CD4-positive, alpha-beta memory T cell (primary cell): ENCODE measurements at regions not wholly inside any gene's neighbourhood (a gene's known extent, or its start where the extent isn't known, plus 50 kb on each side); places are given as distances from the start of the nearest gene placed in this dataset.
A peak's percentile ranks its signal among the peaks of the same experiment; 100 is the strongest.

Source experiments
- CTCF ChIA-PET: fragments of 350-600 bp; sonication (Branson Sonifier 250); formaldehyde crosslinking; loops from one replicate; lab custom pipeline; 2021; ENCODE audit warnings: inconsistent platforms; ENCODE audit not compliant: partially characterized antibody; lab: Charles Lee
- POLR2A ChIA-PET: fragments of 350-600 bp; sonication (Branson Sonifier 250); formaldehyde crosslinking; loops from one replicate; lab custom pipeline; 2021; ENCODE audit not compliant: partially characterized antibody; lab: Charles Lee
- DNase-seq, 5 donors: peaks; one replicate each; pipeline versions ENCODE4 v3.0.0 to v3.0.0-alpha.2; 2020 to 2022; ENCODE audit warnings: mixed read lengths in 1 of 5
- H3K27ac ChIP-seq: one replicate; pipeline ENCODE4 v1.7.0; 2013; ENCODE audit warnings: low read depth, low read length
- H3K27me3 ChIP-seq: 2 replicates; pipeline ENCODE4 v1.7.0; 2013; ENCODE audit warnings: mild to moderate bottlenecking, low read length, moderate library complexity; ENCODE audit not compliant: insufficient read depth
- H3K36me3 ChIP-seq: 2 replicates; pipeline ENCODE4 v1.7.0; 2013; ENCODE audit warnings: mild to moderate bottlenecking, low read length, moderate library complexity; ENCODE audit not compliant: insufficient read depth
- H3K4me1 ChIP-seq: 2 replicates; pipeline ENCODE4 v1.7.0; 2013; ENCODE audit warnings: mild to moderate bottlenecking, low read length, moderate library complexity; ENCODE audit not compliant: insufficient read depth
- H3K4me3 ChIP-seq, 2 donors: one replicate each; pipeline ENCODE4 v1.7.0; 2013; ENCODE audit warnings: low read length in 2 of 2, mild to moderate bottlenecking in 1 of 2
- H3K9me3 ChIP-seq, 2 donors: one replicate each; pipeline ENCODE4 v1.7.0; 2013; ENCODE audit warnings: low read length in 2 of 2, control low read depth in 1 of 2; ENCODE audit not compliant: control insufficient read depth in 1 of 2
- H3K27ac Mint-ChIP-seq, 7 donors: one replicate each; pipeline ENCODE4 v1.8.0; 2020 to 2021; ENCODE audit warnings: mixed read lengths in 7 of 7, mild to moderate bottlenecking in 6 of 7, inconsistent platforms in 3 of 7, moderate library complexity in 3 of 7
- H3K27me3 Mint-ChIP-seq, 2 donors: one replicate each; pipeline ENCODE4 v1.8.0; 2020 to 2021; ENCODE audit warnings: mixed read lengths in 2 of 2
- H3K36me3 Mint-ChIP-seq, 2 donors: one replicate each; pipeline ENCODE4 v1.8.0; 2020 to 2021; ENCODE audit warnings: mixed read lengths in 2 of 2, inconsistent platforms in 1 of 2, mild to moderate bottlenecking in 1 of 2
- H3K4me1 Mint-ChIP-seq, 4 donors: one replicate each; pipeline ENCODE4 v1.8.0; 2020 to 2021; ENCODE audit warnings: mixed read lengths in 4 of 4, mild to moderate bottlenecking in 1 of 4
- H3K4me3 Mint-ChIP-seq, 8 donors: one replicate each; pipeline ENCODE4 v1.8.0; 2020 to 2021; ENCODE audit warnings: mixed read lengths in 8 of 8, mild to moderate bottlenecking in 7 of 8, moderate library complexity in 6 of 8, inconsistent platforms in 3 of 8
- H3K9me3 Mint-ChIP-seq, 8 donors: one replicate each; pipeline ENCODE4 v1.8.0; 2020 to 2021; ENCODE audit warnings: mixed read lengths in 8 of 8, mild to moderate bottlenecking in 5 of 8, inconsistent platforms in 3 of 8, moderate library complexity in 1 of 8
- intact Hi-C: fragments of 100-400 bp; cut with micrococcal nuclease; formaldehyde crosslinking; loops from one replicate; pipeline ENCODE4 v1.15.1; 2023

GRCh38 chr5:18375641-18376040, 741.4 kb downstream of the TAF11L14 start:
- Histone ChIP-seq H3K4me1 (no peaks in the 10 kb centered on the region), H3K27ac (no peak overlapping the region), H3K27me3 (no peaks in the 10 kb centered on the region), H3K9me3 (no peaks in the 10 kb centered on the region), H3K36me3 (no peaks in the 10 kb centered on the region), H3K4me3 (no peak overlapping the region)
- no peak overlapping the region for H3K4me3 Mint-ChIP-seq
- no peak overlapping the region for H3K27ac Mint-ChIP-seq
- H3K27me3 Mint-ChIP-seq = no peaks in the 10 kb centered on the region
- H3K9me3 Mint-ChIP-seq = peaks cover 0 to 13% (median 0%) of the 10 kb centered on the region in 8 donors
- H3K4me1 Mint-ChIP-seq = no peaks in the 10 kb centered on the region
- ChIA-PET CTCF (no interaction called here), POLR2A (no interaction called here)
- intact Hi-C loops = no loop called here
- DNase-seq = no peak
- H3K36me3 Mint-ChIP-seq = no peaks in the 10 kb centered on the region

GRCh38 chr5:18378066-18378465, 743.8 kb downstream of the TAF11L14 start:
- intact Hi-C loops = no loop called here
- ChIA-PET CTCF (no interaction called here), POLR2A (no interaction called here)
- Histone ChIP-seq H3K9me3 (no peaks in the 10 kb centered on the region), H3K27ac (no peak overlapping the region), H3K4me3 (no peak overlapping the region), H3K27me3 (no peaks in the 10 kb centered on the region), H3K36me3 (no peaks in the 10 kb centered on the region), H3K4me1 (no peaks in the 10 kb centered on the region)
- no peak overlapping the region for H3K27ac Mint-ChIP-seq
- no peaks in the 10 kb centered on the region for H3K36me3 Mint-ChIP-seq
- no peaks in the 10 kb centered on the region for H3K27me3 Mint-ChIP-seq
- H3K4me1 Mint-ChIP-seq = no peaks in the 10 kb centered on the region
- H3K4me3 Mint-ChIP-seq = no peak overlapping the region
- DNase-seq = no peak
- H3K9me3 Mint-ChIP-seq = peaks cover 0 to 8% (median 0%) of the 10 kb centered on the region in 8 donors

GRCh38 chr5:18379189-18379588, 744.9 kb downstream of the TAF11L14 start:
- Mint-ChIP-seq H3K4me1 (no peaks in the 10 kb centered on the region), H3K27ac (no peak overlapping the region), H3K27me3 (no peaks in the 10 kb centered on the region), H3K4me3 (no peak overlapping the region), H3K9me3 (peaks cover 0 to 8% (median 0%) of the 10 kb centered on the region in 8 donors), H3K36me3 (no peaks in the 10 kb centered on the region)
- DNase-seq = no peak
- POLR2A ChIA-PET = no interaction called here
- H3K27ac ChIP-seq = no peak overlapping the region
- no peaks in the 10 kb centered on the region for H3K27me3 ChIP-seq
- no peaks in the 10 kb centered on the region for H3K9me3 ChIP-seq
- H3K36me3 ChIP-seq = no peaks in the 10 kb centered on the region
- CTCF ChIA-PET = no interaction called here
- H3K4me3 ChIP-seq = no peak overlapping the region
- intact Hi-C loops = no loop called here
- H3K4me1 ChIP-seq = no peaks in the 10 kb centered on the region

- no peaks in the 10 kb centered on the region for H3K27me3 Mint-ChIP-seq
- intact Hi-C loops = no loop called here
- no peaks in the 10 kb centered on the region for H3K9me3 ChIP-seq
- H3K4me1 ChIP-seq = no peaks in the 10 kb centered on the region
- peaks cover 0 to 6% (median 0%) of the 10 kb centered on the region in 8 donors for H3K9me3 Mint-ChIP-seq
- no peak overlapping the region for H3K27ac ChIP-seq
- ChIA-PET CTCF (no interaction called here), POLR2A (no interaction called here)
- no peak overlapping the region for H3K27ac Mint-ChIP-seq
- H3K36me3 Mint-ChIP-seq = no peaks in the 10 kb centered on the region
- no peaks in the 10 kb centered on the region for H3K4me1 Mint-ChIP-seq
- DNase-seq = no peak
- H3K27me3 ChIP-seq = no peaks in the 10 kb centered on the region
- H3K4me3 Mint-ChIP-seq = no peak overlapping the region
- no peak overlapping the region for H3K4me3 ChIP-seq
- H3K36me3 ChIP-seq = no peaks in the 10 kb centered on the region
These were observed 746.6 kb downstream of the TAF11L14 start for GRCh38 chr5:18380729-18381362.

- Histone ChIP-seq H3K27me3 (no peaks in the 10 kb centered on the region), H3K9me3 (no peaks in the 10 kb centered on the region), H3K4me1 (no peaks in the 10 kb centered on the region), H3K36me3 (no peaks in the 10 kb centered on the region), H3K4me3 (no peak overlapping the region), H3K27ac (no peak overlapping the region)
- intact Hi-C loops = loop anchor here (1.0 kb wide), 1 partner anchor 304 kb away; no protein-coding TSS in a partner anchor
- no peaks in the 10 kb centered on the region for H3K27me3 Mint-ChIP-seq
- ChIA-PET POLR2A (no interaction called here), CTCF (interaction anchor here (0.9 kb wide), 1 partner anchor 10 kb away, joined by 3 read pairs; no protein-coding TSS in a partner anchor)
- peaks cover 0 to under 1% (median 0%) of the 10 kb centered on the region in 8 donors for H3K9me3 Mint-ChIP-seq
- no peak overlapping the region for H3K27ac Mint-ChIP-seq
- no peak overlapping the region for H3K4me3 Mint-ChIP-seq
- H3K4me1 Mint-ChIP-seq = no peaks in the 10 kb centered on the region
- H3K36me3 Mint-ChIP-seq = no peaks in the 10 kb centered on the region
- DNase-seq = peak in 4 of 5 donors; percentile 1 to 27 (median 10)
These were observed 759.5 kb downstream of the TAF11L14 start for GRCh38 chr5:18393565-18394442.

- no peak overlapping the region for H3K4me3 Mint-ChIP-seq
- H3K4me3 ChIP-seq = no peak overlapping the region
- H3K27me3 Mint-ChIP-seq = no peaks in the 10 kb centered on the region
- intact Hi-C loops = loop anchor here (1.0 kb wide), 1 partner anchor 304 kb away; no protein-coding TSS in a partner anchor
- H3K27me3 ChIP-seq = no peaks in the 10 kb centered on the region
- H3K27ac ChIP-seq = no peak overlapping the region
- peak in 1 of 5 donors; percentile 1 for DNase-seq
- H3K36me3 Mint-ChIP-seq = no peaks in the 10 kb centered on the region
- POLR2A ChIA-PET = no interaction called here
- H3K4me1 ChIP-seq = no peaks in the 10 kb centered on the region
- no peaks in the 10 kb centered on the region for H3K36me3 ChIP-seq
- H3K27ac Mint-ChIP-seq = no peak overlapping the region
- peaks cover 0 to 2% (median 0%) of the 10 kb centered on the region in 8 donors for H3K9me3 Mint-ChIP-seq
- H3K9me3 ChIP-seq = no peaks in the 10 kb centered on the region
- CTCF ChIA-PET = no interaction called here
- H3K4me1 Mint-ChIP-seq = no peaks in the 10 kb centered on the region
These were observed 760.2 kb downstream of the TAF11L14 start for GRCh38 chr5:18394443-18394804.
